ENCODE measurements at regions not wholly inside any gene's neighbourhood (a gene's known extent, or its start where the extent isn't known, plus 50 kb on each side); places are given as distances from the start of the nearest gene placed in this dataset.

DNA sequence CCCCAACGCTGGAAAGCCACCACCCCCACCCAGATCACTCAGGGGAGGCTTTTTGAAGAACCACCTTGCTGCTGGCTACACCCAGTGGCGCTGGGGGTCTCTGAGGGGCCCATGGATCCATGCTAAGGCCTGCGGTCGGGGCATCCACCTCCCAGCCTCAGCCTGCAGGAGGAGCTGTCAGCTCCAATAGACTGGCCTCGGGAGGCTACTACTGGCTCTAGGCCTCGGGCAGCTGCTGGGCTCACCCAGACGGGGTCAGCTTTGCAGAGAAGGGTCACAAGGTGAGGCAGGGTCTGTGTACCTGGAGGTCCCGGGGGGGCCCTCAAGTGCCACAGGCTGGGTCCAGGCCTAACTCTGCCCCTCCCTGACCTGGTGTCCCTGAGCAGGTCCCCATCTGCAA is 193.7 kb downstream of the OLFM1 start:
- TF ChIP-seq, protein P1, sequence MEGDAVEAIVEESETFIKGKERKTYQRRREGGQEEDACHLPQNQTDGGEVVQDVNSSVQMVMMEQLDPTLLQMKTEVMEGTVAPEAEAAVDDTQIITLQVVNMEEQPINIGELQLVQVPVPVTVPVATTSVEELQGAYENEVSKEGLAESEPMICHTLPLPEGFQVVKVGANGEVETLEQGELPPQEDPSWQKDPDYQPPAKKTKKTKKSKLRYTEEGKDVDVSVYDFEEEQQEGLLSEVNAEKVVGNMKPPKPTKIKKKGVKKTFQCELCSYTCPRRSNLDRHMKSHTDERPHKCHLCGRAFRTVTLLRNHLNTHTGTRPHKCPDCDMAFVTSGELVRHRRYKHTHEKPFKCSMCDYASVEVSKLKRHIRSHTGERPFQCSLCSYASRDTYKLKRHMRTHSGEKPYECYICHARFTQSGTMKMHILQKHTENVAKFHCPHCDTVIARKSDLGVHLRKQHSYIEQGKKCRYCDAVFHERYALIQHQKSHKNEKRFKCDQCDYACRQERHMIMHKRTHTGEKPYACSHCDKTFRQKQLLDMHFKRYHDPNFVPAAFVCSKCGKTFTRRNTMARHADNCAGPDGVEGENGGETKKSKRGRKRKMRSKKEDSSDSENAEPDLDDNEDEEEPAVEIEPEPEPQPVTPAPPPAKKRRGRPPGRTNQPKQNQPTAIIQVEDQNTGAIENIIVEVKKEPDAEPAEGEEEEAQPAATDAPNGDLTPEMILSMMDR (IDR thresholded peaks at IDR 0.05): no peak
- TF ChIP-seq POLR2AphosphoS5 (IDR thresholded peaks at IDR 0.05): no peak
